PC-3 (cell line): ENCODE measurements at regions not wholly inside any gene's neighbourhood (a gene's known extent, or its start where the extent isn't known, plus 50 kb on each side); places are given as distances from the start of the nearest gene placed in this dataset.

ENCODE experiments used
- ATAC-seq: fragments of 200-7000 bp; cut with Tn5 transposase; 2 replicates; pipeline ENCODE4 v1.9.1; 2020; ENCODE audit warnings: mild to moderate bottlenecking, moderate library complexity
- BruUV-seq: library from RNA; stranded (reverse); fragments of 400-500 nt; replicated peaks from 2 replicates; lab custom pipeline; 2021; lab: Mats Ljungman, UMichigan
- CTCF ChIA-PET: fragments of 300-600 bp; sonication (Branson Sonifier 250); formaldehyde crosslinking; loops from one replicate; lab custom pipeline; 2022; ENCODE audit warnings: antibody characterized with exemption; lab: Charles Lee
- POLR2A ChIA-PET: fragments of 300-600 bp; sonication (Branson Sonifier 250); formaldehyde crosslinking; loops from one replicate; lab custom pipeline; 2022; ENCODE audit warnings: antibody characterized with exemption; ENCODE audit not compliant: unreplicated experiment; lab: Charles Lee
- DNase-seq: peaks from one replicate; pipeline ENCODE4 v3.0.0-alpha.2; 2015
- H2AFZ ChIP-seq: fragments of 300-600 bp; sonication (generic); 2 replicates; pipeline ENCODE4 v1.6.0; 2016; ENCODE audit warnings: antibody characterized with exemption, low read length
- H3F3A ChIP-seq: fragments of 300-600 bp; sonication (generic); one replicate; pipeline ENCODE4 v1.6.0; 2017; ENCODE audit warnings: antibody characterized with exemption, low read length, control low read depth, mild to moderate bottlenecking; ENCODE audit not compliant: unreplicated experiment
- H3K27ac ChIP-seq: fragments of 300-600 bp; sonication (generic); 2 replicates; pipeline ENCODE4 v1.5.1; 2016; ENCODE audit warnings: mild to moderate bottlenecking, low read length
- H3K27me3 ChIP-seq: fragments of 300-600 bp; sonication (generic); 2 replicates; pipeline ENCODE4 v1.6.1; 2016; ENCODE audit warnings: low read length, mixed read lengths
- H3K36me3 ChIP-seq: fragments of 300-600 bp; sonication (generic); 2 replicates; pipeline ENCODE4 v1.6.1; 2016; ENCODE audit warnings: low read depth, mixed run types, low read length, mixed read lengths
- H3K4me1 ChIP-seq: fragments of 300-600 bp; sonication (generic); 2 replicates; pipeline ENCODE4 v1.5.1; 2016; ENCODE audit warnings: low read length; ENCODE audit not compliant: insufficient read depth
- H3K4me2 ChIP-seq: fragments of 300-600 bp; sonication (generic); 2 replicates; pipeline ENCODE4 v1.6.0; 2016; ENCODE audit warnings: low read length
- H3K4me3 ChIP-seq: fragments of 300-600 bp; sonication (generic); 2 replicates; pipeline ENCODE4 v1.5.1; 2016; ENCODE audit warnings: mild to moderate bottlenecking, low read length, mixed read lengths
- H3K79me2 ChIP-seq: fragments of 300-600 bp; sonication (generic); 2 replicates; pipeline ENCODE4 v1.6.1; 2017; ENCODE audit warnings: low read length, mixed read lengths
- H3K9ac ChIP-seq: fragments of 300-600 bp; sonication (generic); 2 replicates; pipeline ENCODE4 v1.6.0; 2016; ENCODE audit warnings: mild to moderate bottlenecking, low read length
- H3K9me2 ChIP-seq: fragments of 300-600 bp; sonication (generic); replicated peaks from 2 replicates; pipeline ENCODE4 v1.6.1; 2016; ENCODE audit warnings: mixed run types, low read length, mixed read lengths
- H3K9me3 ChIP-seq: fragments of 300-600 bp; sonication (generic); 2 replicates; pipeline ENCODE4 v1.6.1; 2016; ENCODE audit warnings: low read length, mixed read lengths
- H4K20me1 ChIP-seq: fragments of 300-600 bp; sonication (generic); 2 replicates; pipeline ENCODE4 v1.6.1; 2016; ENCODE audit warnings: low read length, mixed read lengths
- EZH2 ChIP-seq: fragments of 300-600 bp; sonication (generic); IDR thresholded peaks from one replicate; pipeline ENCODE4 v1.6.1; 2017; ENCODE audit warnings: antibody characterized with exemption, mild to moderate bottlenecking, low read length; ENCODE audit not compliant: unreplicated experiment
- EZH2phosphoT487 ChIP-seq: fragments of 300-600 bp; sonication (generic); IDR thresholded peaks from 2 replicates; pipeline ENCODE4 v1.6.1; 2018; ENCODE audit warnings: mild to moderate bottlenecking, antibody characterized with exemption, low read length, borderline replicate concordance
- intact Hi-C: fragments of 100-400 bp; cut with micrococcal nuclease; formaldehyde crosslinking; loops from 2 replicates; pipeline ENCODE4 v1.9.0; 2023
- TF ChIP-seq, protein P1 (sequence below): fragments of 300-600 bp; sonication (generic); conservative IDR thresholded peaks from 2 replicates; pipeline ENCODE4 v1.5.1; 2017; ENCODE audit warnings: antibody characterized with exemption, low read depth, mild to moderate bottlenecking, low read length

GRCh38 chr1:198001776-198002408 lies 84.7 kb downstream of the LHX9 start:
- no peak overlapping the region for H3K9ac ChIP-seq
- BruUV-seq, result no TSS peak
- no peak for ATAC-seq
- no peak overlapping the region for H2AFZ ChIP-seq
- no peak for DNase-seq
- H3K4me1 ChIP-seq, result no peaks in the 10 kb centered on the region
- H3K27ac ChIP-seq, result no peak overlapping the region
- H3K27me3 ChIP-seq, result no peaks in the 10 kb centered on the region
- H3F3A ChIP-seq, result no peaks in the 10 kb centered on the region
- no peaks in the 10 kb centered on the region for H3K79me2 ChIP-seq
- no peaks in the 10 kb centered on the region for H4K20me1 ChIP-seq
- no peak overlapping the region for H3K4me2 ChIP-seq
- H3K9me2 ChIP-seq, result no peaks in the 10 kb centered on the region
- ChIA-PET POLR2A (no interaction called here), CTCF (no interaction called here)
- H3K36me3 ChIP-seq, result no peaks in the 10 kb centered on the region
- no peaks in the 10 kb centered on the region for H3K9me3 ChIP-seq
- H3K4me3 ChIP-seq, result no peak overlapping the region
- intact Hi-C loops, result no loop called here
- TF ChIP-seq EZH2phosphoT487 (no peak), EZH2 (no peak)
- TF ChIP-seq, protein P1, sequence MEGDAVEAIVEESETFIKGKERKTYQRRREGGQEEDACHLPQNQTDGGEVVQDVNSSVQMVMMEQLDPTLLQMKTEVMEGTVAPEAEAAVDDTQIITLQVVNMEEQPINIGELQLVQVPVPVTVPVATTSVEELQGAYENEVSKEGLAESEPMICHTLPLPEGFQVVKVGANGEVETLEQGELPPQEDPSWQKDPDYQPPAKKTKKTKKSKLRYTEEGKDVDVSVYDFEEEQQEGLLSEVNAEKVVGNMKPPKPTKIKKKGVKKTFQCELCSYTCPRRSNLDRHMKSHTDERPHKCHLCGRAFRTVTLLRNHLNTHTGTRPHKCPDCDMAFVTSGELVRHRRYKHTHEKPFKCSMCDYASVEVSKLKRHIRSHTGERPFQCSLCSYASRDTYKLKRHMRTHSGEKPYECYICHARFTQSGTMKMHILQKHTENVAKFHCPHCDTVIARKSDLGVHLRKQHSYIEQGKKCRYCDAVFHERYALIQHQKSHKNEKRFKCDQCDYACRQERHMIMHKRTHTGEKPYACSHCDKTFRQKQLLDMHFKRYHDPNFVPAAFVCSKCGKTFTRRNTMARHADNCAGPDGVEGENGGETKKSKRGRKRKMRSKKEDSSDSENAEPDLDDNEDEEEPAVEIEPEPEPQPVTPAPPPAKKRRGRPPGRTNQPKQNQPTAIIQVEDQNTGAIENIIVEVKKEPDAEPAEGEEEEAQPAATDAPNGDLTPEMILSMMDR, result no peak

DNA sequence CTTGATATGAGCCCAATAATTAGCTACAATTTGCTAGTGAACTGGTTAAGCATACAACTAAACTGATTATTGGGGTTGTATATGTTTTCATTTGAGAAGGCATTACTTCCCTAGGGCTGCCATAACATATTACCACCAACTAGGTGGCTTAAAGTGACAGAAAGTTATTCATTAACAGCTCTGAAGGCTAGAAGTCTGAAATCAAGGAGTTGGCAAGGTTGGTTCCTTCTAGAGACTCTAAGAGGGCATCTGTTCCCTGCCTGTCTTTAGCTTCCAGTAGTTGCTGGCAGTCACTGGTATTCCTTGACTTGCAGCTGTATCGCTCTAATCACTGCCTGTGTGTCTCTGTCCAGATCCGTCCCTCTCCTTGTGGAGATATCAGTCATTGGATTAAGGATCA lies 86.3 kb downstream of the LHX9 start:
- Histone ChIP-seq H3K27ac (no peak overlapping the region), H3K9me2 (no peaks in the 10 kb centered on the region), H3K9ac (no peak overlapping the region), H3K27me3 (no peaks in the 10 kb centered on the region), H3K36me3 (no peaks in the 10 kb centered on the region), H3K4me2 (no peak overlapping the region), H2AFZ (no peak overlapping the region), H3K4me1 (no peaks in the 10 kb centered on the region), H3F3A (no peaks in the 10 kb centered on the region), H4K20me1 (no peaks in the 10 kb centered on the region), H3K9me3 (no peaks in the 10 kb centered on the region), H3K4me3 (no peak overlapping the region), H3K79me2 (no peaks in the 10 kb centered on the region)
- no peak for DNase-seq
- no TSS peak for BruUV-seq
- ChIA-PET POLR2A (no interaction called here), CTCF (no interaction called here)
- TF ChIP-seq, protein P1, result no peak
- TF ChIP-seq EZH2 (no peak), EZH2phosphoT487 (no peak)
- intact Hi-C loops, result no loop called here
- no peak for ATAC-seq

DNA sequence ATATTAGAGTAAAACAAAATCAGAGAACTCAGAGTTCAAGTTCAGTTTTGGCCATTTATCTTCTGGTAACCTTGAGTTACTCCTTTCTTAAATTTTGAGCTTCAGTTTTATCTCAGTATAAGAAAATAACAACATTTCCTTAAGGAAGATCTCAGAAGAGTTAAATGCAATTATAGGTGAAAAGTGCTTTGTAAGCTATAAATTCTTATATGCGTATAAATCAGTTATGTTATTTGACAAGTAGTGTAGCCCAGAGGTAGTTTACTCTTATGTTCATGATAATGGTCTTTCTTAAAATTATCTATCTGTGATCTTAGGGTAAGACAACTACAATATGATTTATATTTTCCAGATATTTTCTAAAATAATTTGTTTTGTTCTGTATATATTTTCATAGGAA lies 89.8 kb downstream of the LHX9 start:
- Histone ChIP-seq H3K4me3 (no peak overlapping the region), H3K9me2 (no peaks in the 10 kb centered on the region), H3K9me3 (no peaks in the 10 kb centered on the region), H3F3A (no peaks in the 10 kb centered on the region), H4K20me1 (no peaks in the 10 kb centered on the region), H3K79me2 (no peaks in the 10 kb centered on the region), H3K36me3 (no peaks in the 10 kb centered on the region), H3K27me3 (no peaks in the 10 kb centered on the region), H3K4me2 (no peak overlapping the region), H3K27ac (no peak overlapping the region), H3K9ac (no peak overlapping the region), H3K4me1 (no peaks in the 10 kb centered on the region), H2AFZ (no peak overlapping the region)
- TF ChIP-seq EZH2, result no peak
- TF ChIP-seq, protein P1, result no peak
- no peak for TF ChIP-seq EZH2phosphoT487
- CTCF ChIA-PET, result no interaction called here
- ATAC-seq (no peak), DNase-seq (no peak)
- POLR2A ChIA-PET, result no interaction called here
- intact Hi-C loops, result no loop called here
- BruUV-seq, result no TSS peak
